ENCODE measurements at regions not wholly inside any gene's neighbourhood (a gene's known extent, or its start where the extent isn't known, plus 50 kb on each side); places are given as distances from the start of the nearest gene placed in this dataset.
A peak's percentile ranks its signal among the peaks of the same experiment; 100 is the strongest.

GRCh38 chr6:135748189-135748588, 103.3 kb upstream of the PDE7B start:
- 77 to 84% (median 83%) methylated on average over 3 of the region's 3 CpGs for WGBS, 4 donors
- H3K4me3 ChIP-seq = no peak overlapping the region
- H3K9me3 ChIP-seq = no peaks in the 10 kb centered on the region
- TF ChIP-seq CTCF (IDR thresholded peaks at IDR 0.05) (no peak), POLR2A (IDR thresholded peaks at IDR 0.05) (no peak)
- DNase-seq (no peak), ATAC-seq (no peak)
- H3K27me3 ChIP-seq = no peaks in the 10 kb centered on the region
- H3K27ac ChIP-seq = no peak overlapping the region
- no peaks in the 10 kb centered on the region for H3K4me1 ChIP-seq
- no peaks in the 10 kb centered on the region for H3K36me3 ChIP-seq
- intact Hi-C loops (cut with DNase I) = loop anchor here in 1 of 10 donors (5.0 kb wide), 1 partner anchor 56 kb away; no protein-coding TSS in a partner anchor

GRCh38 chr6:135750081-135750480, 101.4 kb upstream of the PDE7B start:
- intact Hi-C loops (cut with DNase I) = no loop called here
- no peak for ATAC-seq

GRCh38 chr6:135753196-135753595, 98.3 kb upstream of the PDE7B start:
- H3K27ac ChIP-seq = no peak overlapping the region
- TF ChIP-seq CTCF (IDR thresholded peaks at IDR 0.05) (no peak), POLR2A (IDR thresholded peaks at IDR 0.05) (no peak)
- WGBS, 4 donors = 89 to 95% (median 93%) methylated on average over 3 of the region's 3 CpGs
- no peaks in the 10 kb centered on the region for H3K36me3 ChIP-seq
- no peaks in the 10 kb centered on the region for H3K27me3 ChIP-seq
- no peak for DNase-seq
- intact Hi-C loops (cut with DNase I) = no loop called here
- no peak overlapping the region for H3K4me3 ChIP-seq
- ATAC-seq = no peak
- no peaks in the 10 kb centered on the region for H3K4me1 ChIP-seq
- no peaks in the 10 kb centered on the region for H3K9me3 ChIP-seq

More at GRCh38 chr6:135750081-135750480, 101.4 kb upstream of the PDE7B start:
- no peak overlapping the region for H3K4me3 ChIP-seq
- H3K27ac ChIP-seq = no peak overlapping the region
- no peaks in the 10 kb centered on the region for H3K36me3 ChIP-seq
- no peaks in the 10 kb centered on the region for H3K4me1 ChIP-seq
- no peaks in the 10 kb centered on the region for H3K9me3 ChIP-seq
- DNase-seq = no peak
- no peak for TF ChIP-seq CTCF (IDR thresholded peaks at IDR 0.05)
- no peaks in the 10 kb centered on the region for H3K27me3 ChIP-seq
- 77 to 88% (median 78%) methylated on average over 1 of the region's 1 CpG for WGBS, 4 donors

- DNase-seq (no peak), ATAC-seq (no peak)
- H3K4me1 ChIP-seq = no peaks in the 10 kb centered on the region
- H3K27me3 ChIP-seq = no peaks in the 10 kb centered on the region
- no peak overlapping the region for H3K27ac ChIP-seq
- H3K36me3 ChIP-seq = no peaks in the 10 kb centered on the region
- no peak overlapping the region for H3K4me3 ChIP-seq
- TF ChIP-seq CTCF (IDR thresholded peaks at IDR 0.05) (peak in 3 of 12 donors; percentile 20 to 28 (median 21)), POLR2A (IDR thresholded peaks at IDR 0.05) (no peak)
- peaks cover 0 to 4% (median 0%) of the 10 kb centered on the region in 12 donors for H3K9me3 ChIP-seq
- WGBS, 4 donors = 70 to 86% (median 78%) methylated on average over 5 of the region's 5 CpGs
- intact Hi-C loops (cut with DNase I) = no loop called here
Measured at GRCh38 chr6:135759831-135760230, 91.7 kb upstream of the PDE7B start.

Data from heart left ventricle (tissue), 16 donors.